ENCODE measurements at regions not wholly inside any gene's neighbourhood (a gene's known extent, or its start where the extent isn't known, plus 50 kb on each side); places are given as distances from the start of the nearest gene placed in this dataset.
"Not testable (repeated sequence)": the region's sequence is repeated elsewhere in the genome, so short reads cannot be mapped to it uniquely, and the experiment has no call there.

DNA sequence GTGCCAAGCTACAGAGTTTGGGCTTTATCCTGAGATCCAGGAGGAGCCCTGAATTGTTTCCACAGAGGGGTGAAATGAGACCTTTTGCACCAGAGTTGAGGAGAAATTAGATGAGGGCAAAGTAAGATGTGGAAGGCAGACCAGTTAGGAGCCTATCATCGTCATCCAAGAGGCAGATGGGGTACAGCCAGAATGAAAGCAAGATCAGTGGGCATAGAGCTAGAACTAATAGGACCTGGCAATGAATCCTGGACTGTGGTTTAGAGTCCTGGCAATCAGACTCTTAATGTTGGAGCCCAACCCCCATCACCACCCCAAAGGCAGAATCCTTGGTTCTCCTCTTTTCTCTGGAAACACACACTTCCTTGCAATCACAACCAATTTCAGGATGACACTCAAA, 166.6 kb upstream of the HMGA2 start:
- no peak for DNase-seq

- no peak for DNase-seq
Observed at GRCh38 chr12:65658360-65658759, 165.9 kb upstream of the HMGA2 start.

DNA sequence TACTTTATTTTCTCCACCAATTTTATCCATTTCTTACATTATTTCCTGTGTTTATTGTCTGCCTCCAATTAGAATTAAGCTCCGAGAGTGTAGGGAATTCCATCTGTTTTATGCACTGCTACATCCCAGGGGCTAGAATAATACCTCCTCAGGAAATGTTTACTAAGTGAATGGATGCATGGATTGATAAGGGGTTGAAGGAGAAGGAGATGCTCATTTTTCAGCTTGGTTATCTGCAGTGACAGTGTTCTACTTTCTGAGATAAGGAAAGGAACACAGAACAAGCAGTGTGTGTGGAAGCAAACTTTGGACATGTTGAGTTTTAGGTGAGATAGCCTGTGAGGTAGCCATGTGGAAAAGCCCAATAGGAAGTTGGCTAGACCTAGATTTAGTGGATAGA, 164.6 kb upstream of the HMGA2 start:
- DNase-seq = no peak

GRCh38 chr12:65660096-65660495, 164.2 kb upstream of the HMGA2 start:
- DNase-seq = no peak

GRCh38 chr12:65660836-65661235, 163.4 kb upstream of the HMGA2 start:
- no peak for DNase-seq

- DNase-seq = no peak
Observed at GRCh38 chr12:65662590-65662989, 161.7 kb upstream of the HMGA2 start.

DNA sequence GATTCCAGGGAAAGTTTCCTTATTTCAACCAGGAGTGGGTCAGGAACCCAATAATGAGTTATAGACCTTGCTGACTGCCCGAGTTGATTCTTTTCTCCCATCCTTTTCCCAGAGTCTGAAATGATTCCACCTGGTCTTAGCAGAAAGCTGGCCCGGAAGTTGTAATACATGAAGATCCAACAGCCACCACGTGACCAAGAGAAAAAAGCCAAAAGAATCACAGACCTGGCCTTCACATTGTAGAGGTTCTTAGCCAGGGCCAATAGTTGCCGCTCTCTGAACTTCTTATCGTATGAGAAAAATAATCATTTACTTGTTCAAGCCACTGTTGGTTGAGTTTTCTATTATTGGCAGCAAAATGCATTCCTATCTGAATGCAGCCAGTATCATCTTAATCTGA, 161.2 kb upstream of the HMGA2 start:
- no peak for DNase-seq

- DNase-seq = no peak
Observed at GRCh38 chr12:65663648-65664047, 160.6 kb upstream of the HMGA2 start.

DNA sequence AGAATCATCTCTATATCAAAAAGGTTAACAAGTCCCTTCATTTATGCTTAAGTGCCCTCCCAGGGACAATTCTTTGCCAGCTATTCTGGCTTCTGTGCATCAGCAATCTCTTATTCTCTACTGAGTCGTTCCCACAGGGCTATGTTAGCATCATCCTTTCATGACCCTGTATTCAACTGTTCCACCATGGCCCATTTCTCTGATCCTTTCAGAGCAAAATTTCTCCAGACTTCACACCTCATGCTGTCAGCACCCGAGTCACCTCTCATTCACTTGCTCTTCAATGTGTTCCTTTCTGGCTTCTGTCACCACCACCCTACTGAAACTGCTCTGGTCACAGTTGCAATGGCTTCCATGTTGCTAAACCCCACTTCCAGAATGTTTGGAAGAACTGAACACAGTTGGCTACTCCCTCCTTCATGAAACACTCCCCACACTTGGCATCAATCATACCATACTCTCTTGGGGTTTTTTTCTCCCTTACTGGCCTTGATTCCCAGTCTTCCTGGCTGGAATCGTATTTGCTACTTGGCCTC, 159.5 kb upstream of the HMGA2 start:
- no peak for DNase-seq

GRCh38 chr12:65665817-65666216, 158.5 kb upstream of the HMGA2 start:
- peak; percentile 9 for DNase-seq

DNA sequence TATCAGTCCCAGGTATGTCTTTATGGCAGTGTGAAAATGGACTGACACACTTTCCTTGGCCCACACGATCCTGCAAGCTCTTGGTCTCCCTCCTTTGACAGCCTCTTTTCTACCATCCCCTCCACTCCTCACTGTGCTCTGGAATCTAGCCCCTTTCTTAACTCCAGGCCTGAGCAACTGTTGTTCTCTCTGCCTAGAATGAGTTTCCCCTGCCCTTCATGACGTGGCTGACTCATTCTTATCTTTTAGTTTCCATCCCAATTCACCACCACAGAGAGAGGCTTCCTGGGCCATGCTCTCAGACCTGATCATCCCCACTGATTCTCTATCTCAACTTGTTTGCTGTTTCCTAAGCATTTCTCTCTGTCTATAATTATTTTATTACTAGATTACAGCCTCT, 157.4 kb upstream of the HMGA2 start:
- DNase-seq = peak; percentile 80

GRCh38 chr12:65667932-65668331, 156.4 kb upstream of the HMGA2 start:
- DNase-seq = no peak

- DNase-seq = no peak
Observed at GRCh38 chr12:65668981-65669695, 155.1 kb upstream of the HMGA2 start.

GRCh38 chr12:65670775-65671174, 153.5 kb upstream of the HMGA2 start:
- no peak for DNase-seq

DNA sequence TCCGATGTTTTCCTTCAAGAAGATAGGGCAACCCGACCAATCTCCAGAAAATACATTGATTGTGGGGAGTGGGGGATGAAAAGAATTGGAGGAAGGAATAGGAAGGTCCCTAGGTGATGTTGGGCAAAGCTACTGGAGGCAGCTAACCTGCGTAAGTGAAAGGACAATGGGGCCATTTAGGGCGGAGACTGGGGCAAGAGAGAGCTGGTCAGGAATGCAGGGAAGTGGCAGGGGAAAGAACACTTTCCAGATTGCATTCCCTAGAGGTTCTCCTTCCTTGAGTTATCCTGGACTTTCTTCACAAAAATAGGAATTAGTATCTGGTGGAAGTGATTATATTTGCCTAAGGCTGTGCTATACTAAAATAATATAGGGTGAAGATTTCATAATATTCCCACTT, 151.8 kb upstream of the HMGA2 start:
- DNase-seq = no peak

DNA sequence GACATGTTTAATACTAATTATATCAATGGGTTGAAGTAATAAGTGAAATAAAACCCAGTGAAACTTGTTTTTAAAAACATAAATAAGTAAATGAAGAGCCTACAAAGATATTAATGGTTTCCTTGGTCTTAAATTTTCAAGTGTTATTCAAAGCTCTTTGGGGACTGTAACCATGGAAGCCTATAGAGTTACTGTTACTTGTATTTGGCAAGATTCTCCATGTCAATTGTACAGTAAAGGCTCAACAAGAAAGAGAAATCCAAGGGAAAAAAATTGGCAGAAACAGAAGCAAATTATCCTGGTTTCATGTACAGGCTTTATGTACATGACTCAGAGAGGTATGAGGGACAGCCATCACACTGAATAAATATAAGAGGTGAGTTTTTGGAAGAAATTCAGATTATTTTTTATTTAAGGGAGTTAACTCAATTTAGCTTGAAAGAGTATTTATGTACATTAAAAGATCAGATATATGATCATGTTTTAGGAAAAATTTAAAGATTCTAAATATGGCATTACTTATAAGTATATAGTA, 151.1 kb upstream of the HMGA2 start:
- DNase-seq = no peak

DNA sequence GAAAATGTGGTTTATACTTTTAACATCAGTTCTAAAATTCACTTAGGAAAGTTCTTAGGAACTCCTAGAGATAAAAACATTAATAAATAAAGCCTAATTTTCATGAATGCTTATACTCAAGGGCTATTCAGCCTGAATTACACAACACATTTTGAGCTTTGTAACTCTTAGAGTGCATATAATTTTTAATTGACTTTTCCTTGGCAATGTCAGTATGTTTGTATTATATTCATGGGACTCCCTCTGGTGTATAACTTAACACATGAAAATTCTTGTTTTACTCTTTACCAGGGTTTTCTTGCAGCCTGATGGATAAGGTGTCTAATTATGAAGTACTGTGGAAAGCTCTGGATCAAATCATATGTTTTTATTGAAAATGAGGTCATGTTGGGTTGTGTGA, 150.6 kb upstream of the HMGA2 start:
- peak; percentile 22 for DNase-seq

- DNase-seq = no peak
Observed at GRCh38 chr12:65675141-65675621, 149.1 kb upstream of the HMGA2 start.

GRCh38 chr12:65678172-65678571, 146.1 kb upstream of the HMGA2 start:
- not testable (repeated sequence) for DNase-seq

GRCh38 chr12:65681226-65681625, 143.1 kb upstream of the HMGA2 start:
- DNase-seq = no peak

DNA sequence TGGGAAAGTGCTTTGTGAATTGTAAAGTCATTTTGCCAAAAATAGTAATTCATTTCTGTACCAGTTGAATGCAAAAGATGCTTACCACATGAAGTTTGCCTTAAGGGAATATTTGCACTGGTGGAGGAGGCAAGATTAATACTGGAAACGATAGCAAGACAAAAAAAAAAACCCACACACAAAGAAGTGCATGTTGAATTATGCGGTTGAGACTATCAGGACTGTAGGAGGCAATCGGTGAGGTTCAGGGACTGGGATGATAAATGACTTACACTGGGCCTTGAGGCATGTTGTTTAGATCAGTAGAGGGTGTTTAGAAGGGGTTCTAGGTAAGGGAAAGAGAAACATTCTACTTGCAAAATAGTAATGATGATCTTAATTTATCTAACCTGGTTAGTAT, 142.2 kb upstream of the HMGA2 start:
- no peak for DNase-seq

DNA sequence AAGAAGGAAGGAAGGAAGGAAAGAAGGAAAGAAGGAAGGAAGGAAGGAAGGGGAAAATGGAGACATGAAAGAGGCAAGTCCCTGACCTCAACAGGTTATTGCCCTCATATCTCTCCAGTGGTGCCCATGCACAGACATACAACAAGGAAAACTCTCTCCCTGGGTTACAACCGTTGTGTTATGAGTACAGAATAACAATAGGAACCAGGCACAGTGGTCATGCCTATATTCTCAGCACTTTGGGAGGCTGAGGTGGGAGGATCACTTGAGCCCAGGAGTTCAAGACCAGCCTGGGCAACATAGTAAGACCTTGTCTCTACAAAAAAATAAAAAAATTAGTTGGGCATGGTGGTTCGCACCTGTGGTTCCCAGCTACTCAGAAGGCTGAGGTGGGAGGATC, 139.4 kb upstream of the HMGA2 start:
- DNase-seq = no peak

DNA sequence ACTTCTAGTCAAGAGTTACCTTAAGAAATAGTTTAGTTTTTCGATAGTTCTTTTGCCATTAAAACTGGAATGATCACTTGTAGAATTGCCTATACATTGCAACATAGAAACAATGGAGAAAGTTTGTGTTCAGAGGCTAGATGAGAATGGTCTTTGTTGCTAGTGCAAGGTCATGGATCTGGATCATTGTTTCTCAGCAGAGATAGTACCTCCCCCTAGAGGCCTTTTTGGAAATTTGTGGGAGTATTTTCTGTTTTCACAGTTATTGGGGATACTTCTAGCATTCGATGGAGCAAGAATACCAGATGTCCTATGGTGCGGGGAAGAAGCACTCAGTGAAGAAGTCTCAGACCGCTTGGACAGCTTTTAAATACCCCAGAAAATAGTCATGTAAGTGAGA, 138.8 kb upstream of the HMGA2 start:
- DNase-seq = peak; percentile 66

GRCh38 chr12:65689508-65689907, 134.8 kb upstream of the HMGA2 start:
- DNase-seq = no peak

DNA sequence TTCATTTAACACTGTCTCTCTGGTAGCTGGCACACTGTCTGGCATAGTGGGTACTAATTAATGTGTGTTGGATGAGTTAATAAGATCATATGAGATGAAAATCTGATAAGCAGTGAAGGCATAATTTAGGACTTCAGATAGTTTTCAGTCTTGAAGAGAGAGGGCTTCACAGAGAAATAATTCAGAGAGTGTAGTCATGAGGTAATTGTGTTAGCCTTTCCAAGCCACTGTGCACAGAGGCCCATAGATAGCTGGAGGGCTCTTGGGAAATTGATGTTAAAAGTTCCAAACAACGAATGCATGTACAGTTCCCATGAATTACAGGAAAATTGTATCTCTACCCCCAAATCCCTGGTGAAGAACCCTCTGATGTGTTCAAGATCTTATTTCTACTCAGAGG, 133.8 kb upstream of the HMGA2 start:
- no peak for DNase-seq
